Small intestine (tissue), 7 donors: ENCODE measurements at regions not wholly inside any gene's neighbourhood (a gene's known extent, or its start where the extent isn't known, plus 50 kb on each side); places are given as distances from the start of the nearest gene placed in this dataset.
A peak's percentile ranks its signal among the peaks of the same experiment; 100 is the strongest.
"Not testable (repeated sequence)": the region's sequence is repeated elsewhere in the genome, so short reads cannot be mapped to it uniquely, and the experiment has no call there.

Experiments used
- DNase-seq, 2 donors: peaks; one replicate each; pipeline versions ENCODE4 v3.0.0 to v3.0.0-alpha.2; 2013
- FAIRE-seq: peaks from 2 replicates; lab custom pipeline; 2012; peaks lifted over from hg19 to GRCh38; lab: Jason Lieb, UNC
- H3K27ac ChIP-seq, 3 donors: one replicate each; pipeline ENCODE4 v1.5.1; 2013; ENCODE audit warnings: low read length in 2 of 3, mild to moderate bottlenecking in 2 of 3, control low read depth in 1 of 3, inconsistent platforms in 1 of 3, low read depth in 1 of 3, moderate library complexity in 1 of 3
- H3K27me3 ChIP-seq, 3 donors: one replicate each; pipeline ENCODE4 v1.6.1; 2013; ENCODE audit warnings: low read length in 3 of 3, inconsistent platforms in 1 of 3; ENCODE audit not compliant: control insufficient read depth in 3 of 3, insufficient read depth in 3 of 3
- H3K36me3 ChIP-seq, 3 donors: one replicate each; pipeline ENCODE4 v1.6.1; 2013; ENCODE audit warnings: low read length in 3 of 3, inconsistent platforms in 1 of 3, low read depth in 1 of 3, mild to moderate bottlenecking in 1 of 3, moderate library complexity in 1 of 3; ENCODE audit not compliant: control insufficient read depth in 3 of 3, insufficient read depth in 2 of 3
- H3K4me1 ChIP-seq, 3 donors: one replicate each; pipeline ENCODE4 v1.6.1; 2013; ENCODE audit warnings: low read length in 2 of 3, inconsistent platforms in 1 of 3, low read depth in 1 of 3, mild to moderate bottlenecking in 1 of 3, moderate library complexity in 1 of 3; ENCODE audit not compliant: control insufficient read depth in 3 of 3, insufficient read depth in 2 of 3
- H3K4me3 ChIP-seq, 3 donors: one replicate each; pipeline ENCODE4 v1.5.1; 2013; ENCODE audit warnings: low read length in 3 of 3, control low read depth in 1 of 3, inconsistent platforms in 1 of 3, low read depth in 1 of 3, mild to moderate bottlenecking in 1 of 3, moderate library complexity in 1 of 3
- H3K9me3 ChIP-seq, 2 donors: one replicate each; pipeline ENCODE4 v1.6.1; 2013; ENCODE audit warnings: low read depth in 1 of 2, low read length in 1 of 2; ENCODE audit not compliant: control insufficient read depth in 2 of 2, insufficient read depth in 1 of 2
- WGBS, 3 donors: extraction: QIAGEN DNeasy Blood & Tissue Kit; methylation state at CpG; one replicate each; pipeline ENCODE4 v1.1.7; 2013; 5-methylcytosine and 5-hydroxymethylcytosine counted together
- donor health status: healthy with polysubstance abuse.
- donor health status: control.
- donor health status: control.
- donor health status: Bipolar disorder and iron deficiency.
- donor health status: healthy.

- Histone ChIP-seq H3K9me3 (no peaks in the 10 kb centered on the region), H3K27ac (no peak overlapping the region), H3K36me3 (no peaks in the 10 kb centered on the region), H3K4me3 (no peak overlapping the region), H3K27me3 (no peaks in the 10 kb centered on the region), H3K4me1 (no peaks in the 10 kb centered on the region)
- 53 to 69% (median 58%) methylated on average over 1 of the region's 1 CpG for WGBS, 3 donors
- FAIRE-seq (no peak), DNase-seq (no peak)
These were observed 102.9 kb upstream of the THUMPD2 start for GRCh38 chr2:39881948-39882347.

DNA sequence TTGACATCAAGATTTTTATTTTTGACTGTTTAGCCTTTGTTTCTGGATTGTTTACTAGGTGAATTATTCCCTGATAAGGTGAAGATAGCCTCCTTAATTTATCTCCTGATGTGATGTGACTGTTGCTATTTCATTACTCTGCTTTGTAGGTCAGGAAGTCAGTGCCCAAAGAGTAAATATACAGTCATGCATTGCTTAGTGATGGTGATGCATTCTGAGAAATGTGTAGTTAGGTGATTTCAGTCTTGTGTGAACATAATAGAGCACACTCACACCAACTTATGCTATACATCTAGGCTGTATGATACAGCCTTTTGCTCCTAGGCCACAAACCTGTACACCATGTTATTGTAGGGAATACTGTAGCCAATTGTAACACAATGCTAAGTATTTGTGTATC, 102.4 kb upstream of the THUMPD2 start:
- Histone ChIP-seq H3K27me3 (no peaks in the 10 kb centered on the region), H3K36me3 (no peaks in the 10 kb centered on the region), H3K9me3 (no peaks in the 10 kb centered on the region), H3K27ac (no peak overlapping the region), H3K4me1 (no peaks in the 10 kb centered on the region), H3K4me3 (no peak overlapping the region)
- no peak for FAIRE-seq
- DNase-seq: no peak

GRCh38 chr2:39879001-39879400, 99.9 kb upstream of the THUMPD2 start:
- H3K27me3 ChIP-seq, H3K27ac ChIP-seq, H3K36me3 ChIP-seq, H3K9me3 ChIP-seq, DNase-seq, H3K4me3 ChIP-seq, FAIRE-seq, H3K4me1 ChIP-seq: not testable (repeated sequence)
- 93 to 97% (median 97%) methylated on average over 2 of the region's 2 CpGs for WGBS, 3 donors

- WGBS, 3 donors: 65 to 70% (median 68%) methylated on average over 1 of the region's 1 CpG
- Histone ChIP-seq H3K27ac (no peak overlapping the region), H3K27me3 (no peaks in the 10 kb centered on the region), H3K9me3 (no peaks in the 10 kb centered on the region), H3K4me1 (no peaks in the 10 kb centered on the region), H3K4me3 (no peak overlapping the region), H3K36me3 (no peaks in the 10 kb centered on the region)
- FAIRE-seq (no peak), DNase-seq (no peak)
These were observed 96.8 kb upstream of the THUMPD2 start for GRCh38 chr2:39875914-39876267.

DNA sequence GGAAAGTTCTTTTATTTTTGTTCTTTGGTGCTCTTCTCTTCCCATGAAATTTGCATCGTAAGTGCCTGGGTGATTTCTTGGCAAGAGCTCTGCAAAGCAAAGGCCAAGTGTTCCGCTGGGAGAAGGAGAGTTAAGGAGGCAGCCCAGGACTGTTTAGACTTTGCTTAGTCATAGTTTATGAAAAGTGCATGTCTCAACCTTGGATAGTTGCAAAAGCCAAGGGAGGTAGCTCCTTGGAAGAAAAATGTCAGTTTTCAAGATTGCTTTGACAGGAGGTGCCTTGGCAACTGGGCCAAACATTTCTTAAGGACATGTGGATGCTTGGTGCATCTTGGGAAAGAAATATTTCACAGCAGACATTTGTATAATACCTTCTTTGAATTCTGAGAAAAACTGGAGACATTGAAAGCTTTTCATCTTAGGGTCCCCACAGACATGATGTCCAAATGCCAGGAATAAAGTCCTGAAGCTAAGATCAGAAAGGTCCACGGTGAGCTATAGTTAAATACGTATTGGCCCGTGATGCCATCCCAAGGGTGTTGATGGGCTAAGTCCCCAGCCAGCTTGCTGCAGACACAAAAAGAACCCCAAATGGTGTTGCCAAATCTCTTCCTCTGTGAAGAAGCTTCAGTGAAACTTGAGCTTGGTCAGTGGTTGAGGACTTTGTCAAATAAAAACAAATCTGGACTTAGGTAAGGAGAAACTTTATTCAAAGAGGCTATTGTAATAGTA, 96.3 kb upstream of the THUMPD2 start:
- DNase-seq (peak in 1 of 2 donors; percentile 8), FAIRE-seq (no peak)
- 75 to 83% (median 79%) methylated on average over 5 of the region's 5 CpGs for WGBS, 3 donors
- Histone ChIP-seq H3K27me3 (no peaks in the 10 kb centered on the region), H3K4me1 (no peaks in the 10 kb centered on the region), H3K27ac (peak overlapping the region in 1 of 3 donors; percentile 41), H3K4me3 (no peak overlapping the region), H3K36me3 (no peaks in the 10 kb centered on the region), H3K9me3 (no peaks in the 10 kb centered on the region)

DNA sequence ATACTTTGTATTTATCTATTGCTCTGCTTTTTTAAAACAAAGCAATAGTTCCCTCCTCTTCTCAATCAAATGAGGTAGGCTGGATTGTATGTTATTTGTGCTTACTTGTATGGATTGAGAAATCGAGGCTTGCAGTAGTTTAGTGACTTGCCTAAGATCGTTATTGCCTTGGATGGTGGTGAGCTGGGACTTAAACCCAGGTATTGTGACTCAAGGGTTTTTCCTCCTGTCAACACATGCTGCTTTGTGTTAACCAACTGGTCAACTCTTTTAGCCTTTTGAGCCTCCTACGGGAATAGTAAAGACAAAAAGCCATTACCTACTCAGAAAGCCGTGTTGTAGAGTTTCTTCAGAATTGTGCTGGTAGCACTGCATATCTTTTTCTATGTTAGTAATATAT, 95.2 kb upstream of the THUMPD2 start:
- FAIRE-seq (no peak), DNase-seq (no peak)
- no peak overlapping the region for H3K27ac ChIP-seq
- H3K27me3 ChIP-seq: no peaks in the 10 kb centered on the region
- no peaks in the 10 kb centered on the region for H3K4me1 ChIP-seq
- 85 to 95% (median 88%) methylated on average over 4 of the region's 4 CpGs for WGBS, 3 donors
- no peak overlapping the region for H3K4me3 ChIP-seq
- H3K36me3 ChIP-seq: no peaks in the 10 kb centered on the region
- no peaks in the 10 kb centered on the region for H3K9me3 ChIP-seq

DNA sequence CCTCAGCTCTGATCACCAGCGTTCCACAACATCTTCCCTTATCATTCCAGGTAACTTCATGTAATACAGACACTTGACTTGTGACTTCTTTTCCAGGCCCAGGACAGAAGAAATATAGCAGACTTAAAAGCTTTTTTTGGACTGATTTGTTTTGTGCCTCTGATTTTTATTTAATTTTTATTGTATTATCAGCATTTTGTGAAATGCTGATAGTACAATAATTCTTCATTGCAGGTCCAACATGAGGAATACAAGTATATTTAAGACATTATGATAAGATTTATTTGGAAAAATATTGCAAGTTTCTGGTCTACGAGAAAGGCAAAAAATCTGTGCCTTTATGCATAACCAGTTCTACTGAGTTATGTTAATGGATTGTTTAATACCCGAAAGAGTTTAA, 94.5 kb upstream of the THUMPD2 start:
- Histone ChIP-seq H3K4me1 (no peaks in the 10 kb centered on the region), H3K27me3 (no peaks in the 10 kb centered on the region), H3K36me3 (no peaks in the 10 kb centered on the region), H3K4me3 (no peak overlapping the region), H3K27ac (no peak overlapping the region), H3K9me3 (no peaks in the 10 kb centered on the region)
- WGBS, 3 donors: 87 to 92% (median 90%) methylated on average over 3 of the region's 3 CpGs
- FAIRE-seq (no peak), DNase-seq (no peak)

DNA sequence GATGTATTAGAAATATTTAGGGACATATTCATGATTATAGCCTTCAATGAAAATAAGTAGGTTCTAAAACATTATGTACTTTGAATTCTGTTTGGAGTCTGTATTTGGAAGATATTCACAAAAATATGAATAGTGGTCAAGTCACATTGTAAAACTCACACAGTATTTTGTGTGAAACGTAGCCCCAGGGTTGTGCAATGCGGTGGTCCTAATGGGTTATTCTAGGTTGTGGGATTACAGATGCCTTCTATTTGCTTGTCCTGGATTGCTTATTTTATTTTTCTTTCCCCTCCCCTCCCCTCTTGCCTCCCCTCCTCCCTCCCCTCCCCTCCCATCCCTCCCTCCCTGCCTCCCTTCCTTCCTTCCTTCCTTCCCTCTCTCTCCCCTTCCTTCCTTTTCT, 93.7 kb upstream of the THUMPD2 start:
- no peak overlapping the region for H3K4me3 ChIP-seq
- H3K9me3 ChIP-seq: no peaks in the 10 kb centered on the region
- 86 to 95% (median 93%) methylated on average over 2 of the region's 2 CpGs for WGBS, 3 donors
- H3K27ac ChIP-seq: no peak overlapping the region
- no peak for FAIRE-seq
- H3K36me3 ChIP-seq: no peaks in the 10 kb centered on the region
- H3K27me3 ChIP-seq: no peaks in the 10 kb centered on the region
- no peak for DNase-seq
- no peaks in the 10 kb centered on the region for H3K4me1 ChIP-seq

DNA sequence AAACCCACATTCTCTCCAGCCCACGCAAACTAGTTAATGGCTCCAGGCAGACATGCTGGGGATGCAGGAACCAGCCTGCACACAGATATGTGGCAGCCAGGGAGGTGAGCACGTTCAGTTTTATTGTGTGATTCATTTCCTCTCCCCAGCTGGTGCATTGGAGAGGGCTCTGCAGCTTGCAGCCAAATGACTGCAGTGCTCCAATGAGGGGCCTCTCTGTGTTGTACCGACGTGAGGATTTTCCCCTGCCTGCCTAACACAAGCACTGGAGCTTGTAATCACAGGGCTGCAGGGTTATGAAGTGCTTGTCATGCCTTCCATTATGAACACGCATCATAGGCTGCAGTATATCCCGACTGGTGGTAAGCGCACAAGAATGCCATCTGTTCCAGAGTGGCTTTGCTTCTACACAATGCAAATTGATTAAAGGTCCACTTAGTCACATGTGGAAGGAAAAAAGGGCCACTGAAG, 92.3 kb upstream of the THUMPD2 start:
- no peak overlapping the region for H3K4me3 ChIP-seq
- WGBS, 3 donors: 65 to 74% (median 71%) methylated on average over 7 of the region's 7 CpGs
- no peak overlapping the region for H3K27ac ChIP-seq
- FAIRE-seq (no peak), DNase-seq (peak in 1 of 2 donors; percentile 4)
- H3K9me3 ChIP-seq: no peaks in the 10 kb centered on the region
- H3K27me3 ChIP-seq: no peaks in the 10 kb centered on the region
- H3K4me1 ChIP-seq: no peaks in the 10 kb centered on the region
- no peaks in the 10 kb centered on the region for H3K36me3 ChIP-seq
